ENCODE measurements at regions not wholly inside any gene's neighbourhood (a gene's known extent, or its start where the extent isn't known, plus 50 kb on each side); places are given as distances from the start of the nearest gene placed in this dataset.

DNA sequence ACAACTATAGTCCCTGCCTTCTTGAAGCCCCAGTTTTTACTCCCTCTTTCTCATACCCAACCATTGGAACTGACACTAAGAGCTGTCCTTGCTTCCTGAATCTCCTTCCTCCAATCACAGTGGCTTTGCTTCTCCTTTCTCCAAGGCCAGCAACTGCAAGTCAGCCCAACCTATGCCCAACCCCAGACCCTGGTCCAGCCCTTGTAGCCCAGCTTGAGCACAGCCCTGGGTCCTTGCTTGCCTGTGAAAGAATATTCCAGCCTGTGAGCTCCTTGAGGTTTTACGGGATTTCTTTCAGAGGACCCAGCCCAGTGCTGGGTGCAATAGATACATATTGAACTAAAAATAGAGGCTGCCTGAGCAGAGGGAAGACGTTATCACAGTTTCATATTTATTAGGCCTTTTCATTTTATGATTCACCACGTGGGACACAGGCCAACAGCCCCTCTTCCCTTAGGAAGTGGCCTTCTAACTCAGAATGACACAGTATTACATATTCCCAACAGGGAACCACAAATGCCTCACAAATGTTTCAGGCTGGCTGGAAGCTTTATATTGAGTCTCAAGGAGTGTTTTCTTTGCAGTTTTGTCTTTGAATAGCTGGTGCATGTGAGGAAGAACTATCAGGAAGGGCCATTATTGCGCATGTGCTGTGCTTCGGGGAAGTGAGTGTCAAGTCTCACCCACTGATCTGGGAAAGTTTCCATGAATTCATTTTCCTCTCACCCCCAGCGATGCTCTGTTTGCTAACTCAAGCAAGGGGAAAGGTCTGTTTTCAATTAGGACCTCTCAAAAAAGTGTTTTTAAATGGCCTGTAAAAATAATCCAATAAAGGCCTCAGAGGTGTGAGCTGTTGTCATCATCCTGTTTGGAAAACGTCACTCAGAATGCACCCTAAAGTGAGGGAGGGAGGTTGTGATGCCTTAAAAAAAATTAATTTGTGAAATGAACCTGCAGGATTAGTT is 92.3 kb upstream of the NFIA start:
- DNase-seq (ENCODE audit: low read depth in 1 of 2, low spot score in 1 of 2): no peak
- no peak overlapping the region for H3K27ac ChIP-seq (replicated peaks)
- H3K27me3 ChIP-seq (ENCODE audit: insufficient read depth, poor library complexity, severe bottlenecking): no peaks in the 10 kb centered on the region
- TF ChIP-seq SPI1 (IDR thresholded peaks at IDR 0.05; ENCODE audit: borderline replicate concordance, low read depth) (no peak), GABPA (IDR thresholded peaks at IDR 0.05; ENCODE audit: low read depth) (no peak)
- H3K4me3 ChIP-seq (replicated peaks; ENCODE audit: insufficient read depth, low read length): no peak overlapping the region

DNA sequence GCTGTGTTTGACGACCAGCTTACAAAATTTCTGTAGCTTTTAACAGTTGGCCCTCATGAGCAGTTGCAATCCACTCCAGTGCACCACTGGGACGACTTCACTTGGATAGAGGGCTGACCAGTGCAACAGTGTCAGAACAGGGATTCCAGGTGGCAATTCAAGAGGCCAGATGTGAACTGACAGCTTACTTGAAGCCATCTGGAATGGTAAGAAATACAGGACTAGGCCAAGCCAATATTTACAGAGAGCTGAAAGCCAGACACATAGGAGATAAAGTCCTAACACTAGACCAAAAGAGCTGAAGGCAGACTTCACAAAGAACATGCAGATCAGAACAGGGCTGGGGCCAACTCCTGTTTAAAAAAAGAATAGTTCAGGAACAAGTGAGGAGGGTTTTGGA is 93.5 kb upstream of the NFIA start:
- DNase-seq (ENCODE audit: low read depth in 1 of 2, low spot score in 1 of 2): no peak
- H3K27ac ChIP-seq (replicated peaks): no peak overlapping the region
- TF ChIP-seq GABPA (IDR thresholded peaks at IDR 0.05; ENCODE audit: low read depth): no peak
- TF ChIP-seq, protein P1, sequence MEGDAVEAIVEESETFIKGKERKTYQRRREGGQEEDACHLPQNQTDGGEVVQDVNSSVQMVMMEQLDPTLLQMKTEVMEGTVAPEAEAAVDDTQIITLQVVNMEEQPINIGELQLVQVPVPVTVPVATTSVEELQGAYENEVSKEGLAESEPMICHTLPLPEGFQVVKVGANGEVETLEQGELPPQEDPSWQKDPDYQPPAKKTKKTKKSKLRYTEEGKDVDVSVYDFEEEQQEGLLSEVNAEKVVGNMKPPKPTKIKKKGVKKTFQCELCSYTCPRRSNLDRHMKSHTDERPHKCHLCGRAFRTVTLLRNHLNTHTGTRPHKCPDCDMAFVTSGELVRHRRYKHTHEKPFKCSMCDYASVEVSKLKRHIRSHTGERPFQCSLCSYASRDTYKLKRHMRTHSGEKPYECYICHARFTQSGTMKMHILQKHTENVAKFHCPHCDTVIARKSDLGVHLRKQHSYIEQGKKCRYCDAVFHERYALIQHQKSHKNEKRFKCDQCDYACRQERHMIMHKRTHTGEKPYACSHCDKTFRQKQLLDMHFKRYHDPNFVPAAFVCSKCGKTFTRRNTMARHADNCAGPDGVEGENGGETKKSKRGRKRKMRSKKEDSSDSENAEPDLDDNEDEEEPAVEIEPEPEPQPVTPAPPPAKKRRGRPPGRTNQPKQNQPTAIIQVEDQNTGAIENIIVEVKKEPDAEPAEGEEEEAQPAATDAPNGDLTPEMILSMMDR (IDR thresholded peaks at IDR 0.05; ENCODE audit: insufficient read depth, low read length): no peak
- TF ChIP-seq SPI1 (IDR thresholded peaks at IDR 0.05; ENCODE audit: borderline replicate concordance, low read depth): no peak
- no peak for TF ChIP-seq POLR2AphosphoS5 (IDR thresholded peaks at IDR 0.05; ENCODE audit: low read depth)
- TF ChIP-seq, protein P2, sequence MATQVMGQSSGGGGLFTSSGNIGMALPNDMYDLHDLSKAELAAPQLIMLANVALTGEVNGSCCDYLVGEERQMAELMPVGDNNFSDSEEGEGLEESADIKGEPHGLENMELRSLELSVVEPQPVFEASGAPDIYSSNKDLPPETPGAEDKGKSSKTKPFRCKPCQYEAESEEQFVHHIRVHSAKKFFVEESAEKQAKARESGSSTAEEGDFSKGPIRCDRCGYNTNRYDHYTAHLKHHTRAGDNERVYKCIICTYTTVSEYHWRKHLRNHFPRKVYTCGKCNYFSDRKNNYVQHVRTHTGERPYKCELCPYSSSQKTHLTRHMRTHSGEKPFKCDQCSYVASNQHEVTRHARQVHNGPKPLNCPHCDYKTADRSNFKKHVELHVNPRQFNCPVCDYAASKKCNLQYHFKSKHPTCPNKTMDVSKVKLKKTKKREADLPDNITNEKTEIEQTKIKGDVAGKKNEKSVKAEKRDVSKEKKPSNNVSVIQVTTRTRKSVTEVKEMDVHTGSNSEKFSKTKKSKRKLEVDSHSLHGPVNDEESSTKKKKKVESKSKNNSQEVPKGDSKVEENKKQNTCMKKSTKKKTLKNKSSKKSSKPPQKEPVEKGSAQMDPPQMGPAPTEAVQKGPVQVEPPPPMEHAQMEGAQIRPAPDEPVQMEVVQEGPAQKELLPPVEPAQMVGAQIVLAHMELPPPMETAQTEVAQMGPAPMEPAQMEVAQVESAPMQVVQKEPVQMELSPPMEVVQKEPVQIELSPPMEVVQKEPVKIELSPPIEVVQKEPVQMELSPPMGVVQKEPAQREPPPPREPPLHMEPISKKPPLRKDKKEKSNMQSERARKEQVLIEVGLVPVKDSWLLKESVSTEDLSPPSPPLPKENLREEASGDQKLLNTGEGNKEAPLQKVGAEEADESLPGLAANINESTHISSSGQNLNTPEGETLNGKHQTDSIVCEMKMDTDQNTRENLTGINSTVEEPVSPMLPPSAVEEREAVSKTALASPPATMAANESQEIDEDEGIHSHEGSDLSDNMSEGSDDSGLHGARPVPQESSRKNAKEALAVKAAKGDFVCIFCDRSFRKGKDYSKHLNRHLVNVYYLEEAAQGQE (IDR thresholded peaks at IDR 0.05; ENCODE audit: insufficient replicate concordance, low read depth): no peak

DNA sequence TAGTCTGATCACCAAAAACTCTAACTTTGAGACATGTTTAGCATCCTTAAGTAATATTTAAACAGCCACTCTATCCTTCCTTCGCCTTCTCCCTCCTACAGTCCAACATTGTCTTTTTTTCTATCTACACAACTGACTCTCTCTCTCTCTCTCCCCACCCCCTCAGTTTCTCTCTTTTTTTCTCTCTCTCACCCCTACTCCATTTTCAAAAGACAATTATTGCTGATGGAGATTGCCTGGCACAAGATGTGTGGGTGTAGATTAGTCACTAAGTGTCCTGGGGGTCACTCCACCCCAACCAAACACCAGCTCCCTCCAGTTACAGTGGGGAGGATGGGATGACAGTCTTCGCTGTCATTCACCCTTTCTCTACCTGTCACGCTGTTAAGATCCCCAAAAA is 94.5 kb upstream of the NFIA start:
- no peak for DNase-seq (ENCODE audit: low read depth in 1 of 2, low spot score in 1 of 2)
- H3K27ac ChIP-seq (replicated peaks): no peak overlapping the region
- H3K4me3 ChIP-seq (replicated peaks; ENCODE audit: insufficient read depth, low read length): no peak overlapping the region
- no peak for TF ChIP-seq SPI1 (IDR thresholded peaks at IDR 0.05; ENCODE audit: borderline replicate concordance, low read depth)
- TF ChIP-seq GABPA (IDR thresholded peaks at IDR 0.05; ENCODE audit: low read depth): no peak
- TF ChIP-seq POLR2AphosphoS5 (IDR thresholded peaks at IDR 0.05; ENCODE audit: low read depth): no peak
- TF ChIP-seq, protein P2 (IDR thresholded peaks at IDR 0.05; ENCODE audit: insufficient replicate concordance, low read depth): no peak
- TF ChIP-seq, protein P1 (IDR thresholded peaks at IDR 0.05; ENCODE audit: insufficient read depth, low read length): no peak
- no peaks in the 10 kb centered on the region for H3K27me3 ChIP-seq (ENCODE audit: insufficient read depth, poor library complexity, severe bottlenecking)

More for the DNA sequence above, 93.5 kb upstream of the NFIA start:
- Histone ChIP-seq H3K27me3 (ENCODE audit: insufficient read depth, poor library complexity, severe bottlenecking) (no peaks in the 10 kb centered on the region), H3K4me3 (replicated peaks; ENCODE audit: insufficient read depth, low read length) (no peak overlapping the region)

DNA sequence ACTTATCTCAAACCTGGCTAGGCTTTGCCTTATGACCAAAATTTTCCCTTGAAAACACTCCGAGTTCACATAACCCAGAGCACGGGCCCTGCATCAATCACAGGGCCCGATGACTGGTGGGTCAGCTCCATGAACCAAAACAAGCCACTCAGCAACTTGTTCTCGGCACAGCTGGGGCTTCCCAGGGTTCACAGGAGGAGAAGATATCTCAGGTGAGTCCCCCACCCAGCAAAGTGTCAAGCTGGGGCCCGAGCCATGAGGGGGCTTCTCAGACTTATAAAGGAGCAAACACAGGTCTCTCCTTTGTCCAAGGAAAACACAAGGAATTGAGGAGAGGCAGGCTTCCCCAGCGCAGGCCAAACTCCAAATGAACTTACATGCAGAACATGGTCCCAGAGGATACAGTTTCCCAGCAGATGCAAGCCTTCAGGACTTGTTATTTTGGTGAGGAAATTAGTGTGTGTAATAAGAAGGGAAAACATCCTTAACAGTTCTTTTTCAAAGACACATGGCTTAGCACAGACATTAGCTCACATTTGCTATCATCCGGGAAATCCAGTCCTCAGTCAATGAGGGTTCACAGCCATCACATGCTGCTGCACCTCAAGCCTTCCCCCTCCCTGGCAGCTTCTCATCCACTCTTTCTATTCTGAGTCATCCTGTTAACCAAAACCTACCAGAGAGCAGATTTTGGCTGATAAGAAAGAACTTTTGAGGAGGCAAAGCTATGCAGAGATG is 98.1 kb upstream of the NFIA start:
- no peak for DNase-seq (ENCODE audit: low read depth in 1 of 2, low spot score in 1 of 2)
- H3K27me3 ChIP-seq (ENCODE audit: insufficient read depth, poor library complexity, severe bottlenecking): no peaks in the 10 kb centered on the region
- no peak overlapping the region for H3K27ac ChIP-seq (replicated peaks)
- H3K4me3 ChIP-seq (replicated peaks; ENCODE audit: insufficient read depth, low read length): no peak overlapping the region
- TF ChIP-seq, protein P1 (IDR thresholded peaks at IDR 0.05; ENCODE audit: insufficient read depth, low read length): no peak
- TF ChIP-seq GABPA (IDR thresholded peaks at IDR 0.05; ENCODE audit: low read depth) (no peak), POLR2AphosphoS5 (IDR thresholded peaks at IDR 0.05; ENCODE audit: low read depth) (no peak), SPI1 (IDR thresholded peaks at IDR 0.05; ENCODE audit: borderline replicate concordance, low read depth) (no peak)
- TF ChIP-seq, protein P2 (IDR thresholded peaks at IDR 0.05; ENCODE audit: insufficient replicate concordance, low read depth): no peak

Measured in HL-60 (cell line).